NCI-H2196 treated with DMSO at 0.1 percent for 48 hours (cell line): ENCODE measurements at regions not wholly inside any gene's neighbourhood (a gene's known extent, or its start where the extent isn't known, plus 50 kb on each side); places are given as distances from the start of the nearest gene placed in this dataset.
"Not testable (repeated sequence)": the region's sequence is repeated elsewhere in the genome, so short reads cannot be mapped to it uniquely, and the experiment has no call there.

Experiments used
- DNase-seq: peaks from one replicate; lab custom pipeline; 2025; ENCODE audit not compliant: unreplicated experiment; lab: John Stamatoyannopoulos, UW

- DNase-seq, result no peak
Observed at GRCh38 chr15:59904450-59905135, 99.5 kb upstream of the FOXB1 start.

- peak; percentile 4 for DNase-seq
Observed at GRCh38 chr15:59896663-59897074, 107.4 kb upstream of the FOXB1 start.

- no peak for DNase-seq
Observed at GRCh38 chr15:59894835-59895234, 109.3 kb upstream of the FOXB1 start.

- no peak for DNase-seq
Observed at GRCh38 chr15:59892985-59893384, 111.1 kb upstream of the FOXB1 start.

- not testable (repeated sequence) for DNase-seq
Observed at GRCh38 chr15:59887870-59888269, 116.2 kb upstream of the FOXB1 start.

- no peak for DNase-seq
Observed at GRCh38 chr15:59887211-59887610, 116.9 kb upstream of the FOXB1 start.

GRCh38 chr15:59886441-59886840 lies 117.7 kb upstream of the FOXB1 start:
- no peak for DNase-seq

GRCh38 chr15:59885832-59886231 lies 118.3 kb upstream of the FOXB1 start:
- no peak for DNase-seq

- no peak for DNase-seq
Observed at GRCh38 chr15:59879506-59880265, 124.4 kb upstream of the FOXB1 start.

- DNase-seq, result no peak
Observed at GRCh38 chr15:59876140-59876539, 128.0 kb upstream of the FOXB1 start.

GRCh38 chr15:59873644-59874272 lies 130.4 kb upstream of the FOXB1 start:
- DNase-seq, result no peak

GRCh38 chr15:59867086-59867855 lies 136.8 kb upstream of the FOXB1 start:
- no peak for DNase-seq

- DNase-seq, result no peak
Observed at GRCh38 chr15:59866642-59867041, 137.5 kb upstream of the FOXB1 start.

- no peak for DNase-seq
Observed at GRCh38 chr15:59862191-59863155, 141.6 kb upstream of the FOXB1 start.

- DNase-seq, result no peak
Observed at GRCh38 chr15:59847968-59848367, 156.1 kb upstream of the FOXB1 start.

GRCh38 chr15:59845942-59846499 lies 156.9 kb upstream of the BNIP2 start:
- DNase-seq, result no peak

- DNase-seq, result no peak
Observed at GRCh38 chr15:59843609-59844008, 154.5 kb upstream of the BNIP2 start.

GRCh38 chr15:59841036-59841435 lies 151.9 kb upstream of the BNIP2 start:
- DNase-seq, result no peak

- no peak for DNase-seq
Observed at GRCh38 chr15:59839906-59840305, 150.8 kb upstream of the BNIP2 start.

GRCh38 chr15:59838900-59839299 lies 149.8 kb upstream of the BNIP2 start:
- no peak for DNase-seq
